Stimulated activated CD8-positive, alpha-beta memory T cell treated with anti-CD3 and anti-CD28 coated beads, Interleukin-2, amount 100 ng/mL, for 1 hour (primary cell): ENCODE measurements at regions not wholly inside any gene's neighbourhood (a gene's known extent, or its start where the extent isn't known, plus 50 kb on each side); places are given as distances from the start of the nearest gene placed in this dataset.

Experiments used
- DNase-seq, 2 donors: peaks; one replicate each; pipeline ENCODE4 v3.0.0-alpha.2; 2020; ENCODE audit warnings: low read depth in 2 of 2

DNA sequence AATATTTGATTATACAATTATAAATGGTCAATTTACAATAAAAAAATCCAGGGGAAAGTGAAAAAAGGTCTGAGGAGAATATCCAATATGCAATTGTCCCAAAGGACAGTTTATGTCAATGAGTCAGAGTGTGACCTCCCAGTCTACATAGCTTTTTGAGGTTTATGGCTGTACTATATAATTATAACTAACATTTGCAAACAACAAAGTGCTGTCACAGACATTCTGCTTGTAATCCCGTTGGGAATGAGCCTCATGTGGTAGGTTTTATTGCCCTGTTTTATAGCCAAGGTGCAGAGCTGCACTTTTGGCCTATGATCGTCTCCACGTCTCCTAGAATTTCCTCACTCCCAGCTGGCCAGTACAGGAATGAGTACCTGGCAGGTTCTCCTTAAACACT, 103.8 kb downstream of the ADSS2 start:
- DNase-seq: no peak

DNA sequence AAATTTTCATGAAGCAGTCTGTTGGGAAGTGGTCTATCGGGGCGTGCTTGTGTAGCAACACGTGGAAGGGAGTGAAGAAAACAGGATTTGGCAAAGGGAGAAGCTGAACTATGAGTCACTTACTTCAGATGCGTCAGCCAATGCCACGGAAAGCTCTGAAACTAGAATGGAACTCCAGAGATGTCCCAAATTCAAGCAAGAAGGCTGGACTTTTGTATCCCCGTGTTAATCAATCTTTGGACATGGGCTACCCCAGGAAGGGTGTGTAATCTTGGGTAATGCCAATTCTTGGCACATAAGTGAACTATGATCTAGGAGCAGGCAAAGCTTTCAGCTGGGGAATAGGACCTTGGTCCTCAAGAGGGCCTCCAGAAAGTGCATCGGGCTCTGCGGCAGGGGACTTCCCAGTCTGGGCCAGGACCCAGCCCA, 102.6 kb downstream of the ADSS2 start:
- DNase-seq: no peak

DNA sequence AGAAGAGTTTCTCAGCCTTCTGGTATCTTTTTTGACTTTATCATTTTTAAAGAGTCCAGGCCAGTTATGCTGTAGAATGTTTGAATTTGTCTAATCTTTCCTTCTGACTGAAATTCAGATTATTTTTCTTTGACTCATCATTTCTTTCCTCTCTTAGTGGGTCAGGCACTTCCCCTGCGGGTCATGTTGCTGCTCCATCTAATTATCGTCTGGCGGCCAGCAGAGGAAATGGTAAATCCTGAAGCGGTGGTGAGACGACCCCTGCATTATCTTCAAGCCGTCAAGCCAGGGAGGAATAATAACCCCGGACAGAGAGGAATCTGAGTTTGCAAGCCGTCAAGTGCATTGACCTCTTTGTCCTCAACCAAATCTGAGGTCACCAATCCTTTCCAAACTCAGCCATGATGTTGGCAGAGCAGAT, 102.1 kb downstream of the ADSS2 start:
- no peak for DNase-seq

DNA sequence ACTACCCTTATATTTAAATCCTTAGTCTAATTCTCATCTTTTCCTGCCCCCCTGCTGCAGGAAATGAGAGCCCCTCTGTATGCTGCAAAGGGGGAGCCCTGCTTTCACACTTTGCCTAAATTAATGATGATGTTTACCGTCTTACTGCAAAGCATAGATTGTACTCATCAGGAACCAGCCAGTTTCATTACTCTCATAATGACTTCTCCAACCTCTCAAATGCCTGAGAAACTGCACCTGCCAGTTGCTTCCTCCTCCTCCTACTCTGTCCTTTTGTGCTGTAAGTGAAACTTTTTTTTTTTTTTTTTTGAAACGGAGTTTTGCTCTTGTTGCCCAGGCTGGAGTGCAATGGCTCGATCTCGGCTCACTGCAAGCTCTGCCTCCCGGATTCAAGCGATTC, 101.7 kb downstream of the ADSS2 start:
- DNase-seq: no peak

DNA sequence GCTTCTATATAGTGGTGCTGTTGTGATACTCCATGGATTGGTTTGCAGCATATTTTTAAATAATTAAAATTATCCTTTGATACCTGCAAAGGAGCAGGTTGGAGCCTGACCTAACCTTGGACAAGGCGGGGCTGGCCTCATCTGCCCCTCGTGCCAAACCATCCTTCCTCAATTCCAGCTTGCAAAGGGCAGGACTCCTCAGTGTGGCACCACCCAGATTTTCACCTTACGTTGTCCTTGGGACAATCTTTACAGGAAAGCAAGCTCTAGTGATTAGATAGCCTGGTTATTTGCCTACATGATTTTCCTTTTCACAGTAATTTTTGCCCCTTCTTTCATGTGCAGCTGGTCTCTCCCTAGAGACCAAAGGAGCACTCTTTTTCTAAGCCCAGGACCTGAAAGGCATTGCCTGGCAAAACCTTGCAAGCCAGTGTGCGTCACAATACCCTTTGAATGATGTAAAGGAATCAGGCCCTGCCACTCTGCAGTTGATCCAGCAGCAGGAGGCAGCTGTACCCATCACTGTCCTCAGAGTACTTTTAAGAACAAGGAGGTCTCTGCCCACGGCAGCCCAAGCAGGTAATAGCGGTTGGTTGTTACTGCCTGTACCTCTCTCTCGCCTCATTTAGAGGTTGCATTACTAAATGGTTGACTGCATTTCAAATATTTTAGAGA, 99.4 kb downstream of the ADSS2 start:
- DNase-seq: no peak

DNA sequence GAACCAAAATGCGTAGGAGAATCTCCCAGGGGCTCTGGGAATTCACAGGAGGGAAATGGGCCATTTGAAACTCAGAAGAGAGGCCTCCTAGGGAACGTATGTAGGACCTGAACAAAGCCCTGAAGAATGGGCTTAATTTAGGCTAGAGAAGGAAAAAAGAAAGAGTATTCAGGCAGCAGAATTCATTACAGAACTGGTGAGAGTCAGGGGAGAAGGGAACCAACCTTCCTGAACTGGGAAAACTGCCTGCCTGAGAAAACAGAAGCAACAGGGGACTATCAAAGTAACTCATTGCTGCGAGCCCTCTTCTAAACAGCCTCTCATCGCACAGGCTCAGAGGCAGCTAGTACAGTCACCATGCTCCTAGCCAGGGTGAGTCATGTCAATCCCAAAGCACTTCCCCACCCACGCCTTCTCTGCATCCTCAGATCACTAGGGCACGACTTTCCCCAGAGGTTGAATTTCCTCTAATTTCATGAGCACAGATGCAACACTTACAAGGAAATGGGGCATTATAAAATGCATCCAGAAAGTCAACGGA, 98.1 kb downstream of the ADSS2 start:
- DNase-seq: no peak

DNA sequence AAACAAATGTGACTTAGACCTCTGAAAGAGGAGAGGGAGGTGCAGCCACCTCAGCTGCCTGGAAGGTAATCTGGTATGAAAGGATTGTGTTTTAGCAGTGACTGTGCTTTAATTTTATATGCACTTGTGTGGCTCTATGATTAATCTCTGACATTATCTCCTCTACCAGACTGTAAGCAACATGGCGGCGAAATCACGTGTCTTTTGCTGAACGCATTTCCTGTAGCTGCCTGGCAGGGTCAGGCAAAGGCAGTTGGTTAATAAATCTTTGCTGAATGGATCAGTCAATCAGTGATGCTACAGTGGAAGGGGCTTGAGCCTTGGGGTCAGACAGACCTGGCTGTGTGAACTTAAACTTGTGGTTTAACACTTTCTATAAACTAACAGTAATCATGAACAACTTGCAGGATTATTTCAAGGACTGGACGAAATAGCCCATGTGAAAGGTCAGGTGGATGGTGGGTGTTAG, 96.9 kb downstream of the ADSS2 start:
- no peak for DNase-seq

DNA sequence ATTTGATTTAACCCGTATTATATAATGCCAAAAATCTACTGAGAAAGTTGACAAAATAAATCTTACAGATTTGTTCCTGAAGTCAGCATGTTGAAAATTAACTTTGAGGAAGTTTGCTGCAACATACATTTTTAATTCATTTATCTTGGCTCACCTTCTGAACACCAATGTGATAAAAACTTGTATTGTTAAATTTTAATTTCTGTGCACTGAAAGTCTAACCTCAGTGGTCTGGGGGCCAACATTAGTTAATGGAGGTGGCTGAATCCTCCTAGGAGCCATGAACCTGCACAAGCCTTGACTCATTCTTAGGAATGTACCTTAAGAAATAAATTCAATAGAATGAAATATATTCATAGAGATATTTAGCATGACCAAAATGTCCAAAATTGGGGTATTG, 95.3 kb downstream of the ADSS2 start:
- no peak for DNase-seq
